Smooth muscle cell (in vitro differentiated cells): ENCODE measurements at regions not wholly inside any gene's neighbourhood (a gene's known extent, or its start where the extent isn't known, plus 50 kb on each side); places are given as distances from the start of the nearest gene placed in this dataset.

Experiments
- DNase-seq: peaks from one replicate; lab custom pipeline; 2025; ENCODE audit not compliant: unreplicated experiment; lab: John Stamatoyannopoulos, UW
- H2AFZ ChIP-seq: fragments of 200-600 bp; sonication (generic); 2 replicates; pipeline ENCODE4 v1.6.0; 2016; ENCODE audit warnings: antibody characterized with exemption, low read depth, mild to moderate bottlenecking
- H3F3A ChIP-seq: fragments of 200-600 bp; sonication (generic); 2 replicates; pipeline ENCODE4 v1.6.0; 2017; ENCODE audit warnings: antibody characterized with exemption, low read depth
- H3K27ac ChIP-seq: fragments of 200-600 bp; sonication (generic); 2 replicates; pipeline ENCODE4 v1.5.1; 2016; ENCODE audit warnings: low read depth, mild to moderate bottlenecking
- H3K27me3 ChIP-seq: fragments of 200-600 bp; sonication (generic); 2 replicates; pipeline ENCODE4 v1.6.1; 2016; ENCODE audit warnings: low read depth, mild to moderate bottlenecking
- H3K36me3 ChIP-seq: fragments of 200-600 bp; sonication (generic); 2 replicates; pipeline ENCODE4 v1.5.1; 2016; ENCODE audit warnings: low read depth
- H3K4me1 ChIP-seq: fragments of 200-600 bp; sonication (generic); 2 replicates; pipeline ENCODE4 v1.5.1; 2016; ENCODE audit warnings: low read depth
- H3K4me2 ChIP-seq: fragments of 200-600 bp; sonication (generic); 2 replicates; pipeline ENCODE4 v1.6.0; 2016; ENCODE audit warnings: mild to moderate bottlenecking
- H3K4me3 ChIP-seq: fragments of 200-600 bp; sonication (generic); 2 replicates; pipeline ENCODE4 v1.5.1; 2016; ENCODE audit warnings: mild to moderate bottlenecking
- H3K79me2 ChIP-seq: fragments of 200-600 bp; sonication (generic); 2 replicates; pipeline ENCODE4 v1.6.0; 2016; ENCODE audit warnings: low read depth, mild to moderate bottlenecking
- H3K9ac ChIP-seq: fragments of 200-600 bp; sonication (generic); 2 replicates; pipeline ENCODE4 v1.6.0; 2016; ENCODE audit warnings: low read depth
- H3K9me3 ChIP-seq: fragments of 200-600 bp; sonication (generic); replicated peaks from 2 replicates; pipeline ENCODE4 v1.5.1; 2016; ENCODE audit warnings: low read depth
- H4K20me1 ChIP-seq: fragments of 200-600 bp; sonication (generic); 2 replicates; pipeline ENCODE4 v1.6.0; 2016; ENCODE audit warnings: low read depth
- WGBS: methylation state at CpG from one replicate; pipeline ENCODE4 v1.1.7; 2016; ENCODE audit warnings: low lambda C conversion rate; 5-methylcytosine and 5-hydroxymethylcytosine counted together
- TF ChIP-seq, protein P1 (sequence below): fragments of 200-600 bp; sonication (generic); IDR thresholded peaks from 2 replicates; pipeline ENCODE4 v1.5.1; 2017; ENCODE audit warnings: borderline replicate concordance, mild to moderate bottlenecking, antibody characterized with exemption; ENCODE audit not compliant: insufficient read depth, poor library complexity, severe bottlenecking

DNA sequence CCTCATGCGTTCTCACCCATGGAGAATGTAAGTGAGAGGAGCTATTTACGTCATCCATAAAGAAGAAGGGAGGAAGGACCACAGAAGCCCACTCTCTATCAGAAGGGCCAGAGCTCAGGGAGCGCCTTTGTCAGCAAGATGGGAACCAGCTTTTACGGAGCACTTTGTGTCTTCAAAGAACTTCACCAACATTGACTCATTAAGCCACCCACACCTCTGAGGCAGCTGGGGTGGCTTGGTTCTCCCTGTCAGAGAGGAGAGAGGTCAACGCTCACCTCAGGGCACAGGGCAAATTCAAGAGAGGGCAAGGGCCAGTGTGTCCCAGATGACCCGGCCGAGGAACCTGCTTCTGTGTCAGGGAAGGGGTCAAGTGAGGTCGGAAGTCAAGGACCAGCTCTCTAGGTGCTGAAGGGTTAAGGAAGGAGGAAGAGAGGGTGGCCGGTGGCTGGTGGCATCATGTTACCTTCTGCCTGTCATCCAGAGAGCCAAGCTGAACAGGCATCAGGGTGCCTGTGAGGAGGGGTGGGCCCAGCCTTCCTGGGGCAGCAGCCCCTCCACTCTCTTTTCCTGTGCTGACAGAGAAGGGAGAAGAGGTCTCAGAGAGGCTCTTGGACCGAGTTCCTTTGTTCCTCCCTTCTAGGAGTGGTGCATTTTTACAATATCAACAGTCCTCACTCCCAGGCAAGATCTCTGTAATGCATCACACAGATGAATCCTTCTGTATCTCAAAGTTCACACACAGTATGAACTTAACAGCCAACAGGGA lies 109.0 kb downstream of the ETS2 start:
- Histone ChIP-seq H2AFZ (no peak overlapping the region), H3K27ac (no peak overlapping the region), H3K9ac (no peak overlapping the region), H4K20me1 (no peaks in the 10 kb centered on the region), H3K27me3 (no peaks in the 10 kb centered on the region), H3K9me3 (no peaks in the 10 kb centered on the region), H3K4me1 (peaks cover 8% of the 10 kb centered on the region), H3K4me3 (no peak overlapping the region), H3F3A (peaks cover 22% of the 10 kb centered on the region), H3K4me2 (no peak overlapping the region), H3K79me2 (no peaks in the 10 kb centered on the region), H3K36me3 (no peaks in the 10 kb centered on the region)
- DNase-seq, result no peak
- TF ChIP-seq, protein P1, sequence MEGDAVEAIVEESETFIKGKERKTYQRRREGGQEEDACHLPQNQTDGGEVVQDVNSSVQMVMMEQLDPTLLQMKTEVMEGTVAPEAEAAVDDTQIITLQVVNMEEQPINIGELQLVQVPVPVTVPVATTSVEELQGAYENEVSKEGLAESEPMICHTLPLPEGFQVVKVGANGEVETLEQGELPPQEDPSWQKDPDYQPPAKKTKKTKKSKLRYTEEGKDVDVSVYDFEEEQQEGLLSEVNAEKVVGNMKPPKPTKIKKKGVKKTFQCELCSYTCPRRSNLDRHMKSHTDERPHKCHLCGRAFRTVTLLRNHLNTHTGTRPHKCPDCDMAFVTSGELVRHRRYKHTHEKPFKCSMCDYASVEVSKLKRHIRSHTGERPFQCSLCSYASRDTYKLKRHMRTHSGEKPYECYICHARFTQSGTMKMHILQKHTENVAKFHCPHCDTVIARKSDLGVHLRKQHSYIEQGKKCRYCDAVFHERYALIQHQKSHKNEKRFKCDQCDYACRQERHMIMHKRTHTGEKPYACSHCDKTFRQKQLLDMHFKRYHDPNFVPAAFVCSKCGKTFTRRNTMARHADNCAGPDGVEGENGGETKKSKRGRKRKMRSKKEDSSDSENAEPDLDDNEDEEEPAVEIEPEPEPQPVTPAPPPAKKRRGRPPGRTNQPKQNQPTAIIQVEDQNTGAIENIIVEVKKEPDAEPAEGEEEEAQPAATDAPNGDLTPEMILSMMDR, result no peak
- WGBS, result 48% methylated on average over 10 of the region's 10 CpGs

DNA sequence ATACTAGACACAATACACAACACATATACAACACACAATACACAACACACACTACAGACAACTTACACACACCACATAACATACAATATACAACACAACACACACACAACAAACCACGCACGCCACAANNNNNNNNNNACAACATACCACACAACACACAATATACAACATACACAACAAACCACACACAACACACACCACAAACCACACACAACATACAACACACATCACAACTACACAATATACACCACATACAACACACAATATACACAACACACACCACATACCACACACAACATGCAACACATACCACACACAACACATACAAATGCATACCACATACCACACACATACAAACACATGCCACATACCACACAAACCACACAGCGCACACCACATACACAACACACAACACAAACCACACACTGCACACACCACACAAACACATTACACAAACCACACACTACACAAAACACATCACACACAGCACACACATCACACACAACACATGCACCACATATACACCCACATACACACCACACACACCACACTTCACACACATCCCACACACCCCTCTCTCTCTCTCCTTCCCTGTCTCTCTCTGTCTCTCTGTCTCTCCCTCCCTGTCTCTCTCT lies 108.3 kb downstream of the ETS2 start:
- H3K9me3 ChIP-seq, result no peaks in the 10 kb centered on the region
- TF ChIP-seq, protein P1, result no peak
- no peak overlapping the region for H3K4me3 ChIP-seq
- H4K20me1 ChIP-seq, result no peaks in the 10 kb centered on the region
- H3K4me2 ChIP-seq, result peak overlapping the region; percentile 78
- no peaks in the 10 kb centered on the region for H3K27me3 ChIP-seq
- H3F3A ChIP-seq, result peaks cover 22% of the 10 kb centered on the region
- no peaks in the 10 kb centered on the region for H3K36me3 ChIP-seq
- no peak overlapping the region for H3K9ac ChIP-seq
- no peak overlapping the region for H3K27ac ChIP-seq
- H2AFZ ChIP-seq, result no peak overlapping the region
- H3K4me1 ChIP-seq, result peaks cover 8% of the 10 kb centered on the region
- no peak for DNase-seq
- 91% methylated on average over 3 of the region's 3 CpGs for WGBS
- no peaks in the 10 kb centered on the region for H3K79me2 ChIP-seq

DNA sequence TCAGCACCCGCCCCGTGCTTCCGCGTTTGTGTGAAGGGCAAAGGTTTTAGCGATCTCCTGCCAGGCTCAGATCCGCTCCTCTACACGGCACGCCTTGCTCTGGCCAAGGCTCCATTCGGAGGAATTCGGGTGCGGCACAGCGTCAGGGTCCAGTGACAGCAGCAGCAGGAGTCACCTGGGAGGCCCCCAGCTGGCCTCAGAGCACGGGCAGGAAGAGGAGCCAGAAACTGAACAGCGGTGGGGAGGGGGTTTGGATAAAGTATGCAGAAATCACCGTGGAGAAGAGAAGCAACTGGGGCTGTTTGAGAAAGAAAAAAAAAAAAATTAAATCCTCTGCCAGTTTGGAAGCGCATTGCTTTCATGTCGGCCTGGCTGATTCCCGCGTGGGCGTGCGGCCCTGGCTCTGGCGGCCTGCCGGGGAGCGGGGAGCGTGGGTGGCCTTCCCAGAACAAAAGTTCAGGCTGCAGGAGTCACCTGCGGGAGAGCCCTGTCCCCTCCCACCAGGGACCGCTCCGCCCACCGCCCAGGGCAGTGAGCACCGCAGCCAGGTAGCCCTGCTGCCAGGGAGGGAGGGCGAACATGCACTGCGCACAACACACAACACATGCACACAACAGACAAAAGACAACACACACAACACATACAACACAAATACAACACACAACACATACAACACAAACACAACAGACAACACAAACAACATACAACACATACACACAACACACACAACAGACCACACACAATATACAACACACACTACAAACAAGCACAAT lies 107.6 kb downstream of the ETS2 start:
- H3K27ac ChIP-seq, result peak overlapping the region; percentile 68
- H3K27me3 ChIP-seq, result no peaks in the 10 kb centered on the region
- H3F3A ChIP-seq, result peaks cover 22% of the 10 kb centered on the region
- WGBS, result 12% methylated on average over 29 of the region's 32 CpGs
- H3K9ac ChIP-seq, result peak overlapping the region; percentile 41
- no peaks in the 10 kb centered on the region for H4K20me1 ChIP-seq
- H3K4me2 ChIP-seq, result peak overlapping the region; percentile 78
- no peaks in the 10 kb centered on the region for H3K36me3 ChIP-seq
- TF ChIP-seq, protein P1, result no peak
- no peak overlapping the region for H3K4me3 ChIP-seq
- H2AFZ ChIP-seq, result peak overlapping the region; percentile 11
- DNase-seq, result no peak
- H3K9me3 ChIP-seq, result no peaks in the 10 kb centered on the region
- no peaks in the 10 kb centered on the region for H3K79me2 ChIP-seq
- H3K4me1 ChIP-seq, result peaks cover 8% of the 10 kb centered on the region
